Umbilical cord (tissue), 1 donor: ENCODE measurements at regions not wholly inside any gene's neighbourhood (a gene's known extent, or its start where the extent isn't known, plus 50 kb on each side); places are given as distances from the start of the nearest gene placed in this dataset.
"Not testable (repeated sequence)": the region's sequence is repeated elsewhere in the genome, so short reads cannot be mapped to it uniquely, and the experiment has no call there.

ENCODE experiments used
- DNase-seq: peaks from one replicate; pipeline ENCODE4 v3.0.0-alpha.2; 2015; ENCODE audit warnings: low spot score

GRCh38 chr3:153268564-153269279 is 106.7 kb downstream of the RAP2B start:
- no peak for DNase-seq

DNA sequence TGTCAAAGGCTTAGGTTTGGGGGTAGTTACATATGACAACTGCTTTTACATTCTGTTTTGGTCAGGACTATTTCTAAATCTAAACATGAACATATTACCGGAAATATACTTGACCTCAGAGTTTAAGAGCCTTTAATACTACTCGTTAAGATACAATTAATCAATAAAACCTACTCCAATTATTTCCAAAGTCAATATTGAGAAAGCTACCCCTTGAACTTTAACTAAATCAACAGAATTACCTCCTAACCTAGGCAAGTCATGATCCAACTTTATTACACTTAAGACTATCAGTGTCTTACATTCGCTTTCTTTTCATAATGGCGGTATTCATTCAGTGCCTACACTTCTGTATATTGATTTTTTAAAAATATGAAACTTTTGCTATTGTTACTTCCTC is 107.7 kb downstream of the RAP2B start:
- no peak for DNase-seq

- no peak for DNase-seq
These were observed 111.2 kb downstream of the RAP2B start for GRCh38 chr3:153273217-153273616.

GRCh38 chr3:153273767-153274435 is 111.9 kb downstream of the RAP2B start:
- peak; percentile 66 for DNase-seq

- DNase-seq: peak; percentile 63
These were observed 112.5 kb downstream of the RAP2B start for GRCh38 chr3:153274561-153274960.

GRCh38 chr3:153275514-153275913 is 113.5 kb downstream of the RAP2B start:
- no peak for DNase-seq

DNA sequence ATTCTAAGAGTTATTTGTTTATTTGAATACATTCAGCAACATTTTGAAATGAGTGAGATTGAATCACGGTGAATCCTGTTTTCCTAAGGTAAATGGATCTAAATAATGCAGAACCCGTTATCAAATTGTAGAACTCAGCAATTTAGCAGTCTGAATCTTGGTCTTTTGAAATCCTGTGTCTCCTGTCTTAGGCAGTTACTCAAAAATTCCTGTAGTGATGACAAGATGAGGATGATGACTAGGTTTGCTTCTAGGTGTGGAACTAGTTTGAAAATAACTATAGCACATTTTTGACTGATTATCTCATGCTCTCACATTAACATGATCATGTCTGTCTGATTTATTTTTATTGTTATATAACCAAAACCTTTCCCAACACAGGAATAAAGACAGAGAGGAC is 115.0 kb downstream of the RAP2B start:
- DNase-seq: no peak

GRCh38 chr3:153281236-153281997 is 119.4 kb downstream of the RAP2B start:
- not testable (repeated sequence) for DNase-seq

- DNase-seq: no peak
These were observed 120.3 kb downstream of the RAP2B start for GRCh38 chr3:153282355-153282754.

DNA sequence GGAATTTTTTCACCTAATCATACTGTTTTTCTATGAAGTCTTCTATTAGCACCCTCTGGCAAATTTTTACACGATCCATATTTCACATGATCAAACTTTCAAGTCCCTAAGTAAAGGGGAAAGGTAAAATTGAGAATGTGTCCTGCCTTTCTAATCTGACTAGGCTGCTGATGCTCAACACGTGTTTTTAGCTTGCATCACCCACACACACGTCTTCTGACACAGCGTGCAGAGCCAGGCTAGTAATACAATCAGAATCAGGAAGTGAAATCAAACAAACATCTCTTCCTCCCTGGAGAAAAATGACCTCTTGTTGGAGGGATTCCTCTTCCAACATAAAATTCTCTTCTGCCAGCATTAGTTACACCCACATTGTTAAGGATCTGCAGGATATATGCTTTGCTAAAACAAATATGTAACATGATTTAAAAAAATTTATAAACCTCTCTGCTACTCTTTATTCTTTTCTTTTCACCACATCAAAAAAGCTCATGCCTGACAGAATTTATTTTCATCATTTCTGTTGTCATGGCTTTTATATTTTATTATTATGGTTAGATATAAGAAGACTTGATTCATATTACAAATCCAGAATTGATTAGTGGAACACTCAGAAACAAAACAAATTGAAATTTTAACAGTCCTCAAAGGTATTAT is 122.4 kb downstream of the RAP2B start:
- DNase-seq: peak; percentile 85

DNA sequence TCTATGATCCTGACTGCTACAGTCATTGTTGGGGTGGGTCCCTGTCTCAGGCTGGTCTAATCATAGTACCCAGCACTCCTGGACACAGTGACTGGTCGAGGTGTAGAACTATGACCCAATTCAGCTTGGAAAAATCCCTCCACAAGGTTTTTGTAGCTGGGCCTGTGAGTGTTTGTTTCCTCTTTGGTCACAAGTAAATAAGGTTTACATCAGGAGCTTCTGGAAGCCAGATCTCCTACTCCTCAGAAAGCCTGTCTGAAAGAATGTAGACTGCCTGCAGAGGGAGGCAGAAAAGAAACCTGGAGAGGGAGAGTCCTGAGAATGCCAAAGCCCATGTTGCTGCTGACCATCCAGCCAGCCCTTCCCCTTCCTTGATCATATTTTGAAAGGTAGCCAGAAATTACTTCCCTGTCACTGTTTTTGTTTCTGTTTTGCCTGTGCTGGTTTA is 123.2 kb downstream of the RAP2B start:
- DNase-seq: peak; percentile 44

DNA sequence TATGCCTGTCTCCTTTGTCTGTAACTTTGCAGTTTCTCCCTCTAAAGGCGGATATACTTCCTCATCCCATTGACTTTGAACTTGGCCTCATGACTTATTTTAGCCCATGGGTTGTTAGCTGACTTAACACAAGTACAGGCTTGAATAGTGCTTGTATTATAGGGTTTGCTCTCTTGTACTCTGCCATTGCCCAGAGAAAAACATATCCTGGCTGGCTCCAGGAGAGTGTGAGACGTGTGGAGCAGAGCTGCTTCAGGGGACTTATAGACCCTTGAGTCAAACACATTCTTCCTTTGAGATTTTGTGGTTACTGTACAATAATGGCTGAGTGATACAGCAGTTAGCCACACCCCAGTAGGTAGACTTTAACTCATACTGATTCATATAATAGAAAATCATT is 124.0 kb downstream of the RAP2B start:
- DNase-seq: no peak

GRCh38 chr3:153287017-153287416 is 125.0 kb downstream of the RAP2B start:
- DNase-seq: no peak

- DNase-seq: no peak
These were observed 127.3 kb downstream of the RAP2B start for GRCh38 chr3:153289334-153289808.

DNA sequence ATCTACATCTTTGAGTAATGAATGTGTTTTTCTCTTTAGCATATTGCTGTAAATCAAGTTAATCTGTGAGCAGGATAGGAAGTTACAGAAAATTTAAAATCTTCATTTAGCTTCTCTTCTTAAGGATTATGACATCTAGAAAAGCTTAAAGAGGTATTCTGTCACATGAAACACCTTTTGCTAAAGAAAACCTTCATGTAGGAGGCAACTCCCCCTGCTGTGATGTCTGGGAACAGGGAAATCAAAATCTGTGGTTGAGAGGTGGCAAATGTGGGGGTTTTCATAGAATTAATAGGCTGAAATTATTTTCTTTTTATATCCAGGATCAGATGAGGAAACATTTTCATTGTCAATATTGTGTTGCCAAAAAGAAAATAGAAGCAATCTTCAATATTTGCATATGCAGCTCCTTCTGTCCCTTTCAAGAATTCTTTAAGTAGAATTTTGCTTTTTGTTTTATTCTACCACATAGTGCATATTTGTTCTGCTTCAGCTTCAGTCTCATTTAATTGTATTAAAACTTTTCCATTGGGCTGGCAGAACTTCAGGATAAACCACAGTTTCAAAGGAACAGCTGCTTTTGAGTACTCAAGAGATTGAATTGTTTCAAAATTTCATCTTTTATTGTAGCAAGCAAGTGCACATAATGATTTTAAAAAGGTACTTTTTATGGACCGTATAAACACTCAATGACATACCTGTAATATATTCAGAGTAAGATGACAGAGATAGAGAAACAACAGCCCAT is 128.4 kb downstream of the RAP2B start:
- no peak for DNase-seq

GRCh38 chr3:153291059-153291685 is 129.1 kb downstream of the RAP2B start:
- no peak for DNase-seq

- DNase-seq: peak; percentile 33
These were observed 131.2 kb downstream of the RAP2B start for GRCh38 chr3:153293265-153293664.

DNA sequence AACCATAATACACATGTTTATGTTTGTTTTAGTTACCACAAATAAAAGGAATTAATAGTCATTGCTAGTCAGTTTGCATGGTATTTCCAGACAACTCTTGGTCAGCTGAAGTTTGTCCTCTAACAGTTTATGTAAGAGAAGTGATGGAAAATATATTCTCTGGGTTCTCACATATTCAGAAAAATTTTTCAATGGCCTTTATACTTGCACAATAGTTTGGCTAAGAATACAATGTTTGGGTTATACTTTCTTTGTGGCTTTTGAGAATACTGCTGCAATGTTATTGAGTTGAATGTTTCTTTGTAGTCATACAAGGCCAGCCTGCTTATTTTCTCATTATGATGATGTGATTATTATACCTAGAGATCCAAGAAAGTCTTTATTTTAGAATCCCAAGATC is 133.9 kb downstream of the RAP2B start:
- peak; percentile 18 for DNase-seq

- DNase-seq: peak; percentile 23
These were observed 143.2 kb downstream of the RAP2B start for GRCh38 chr3:153305189-153305588.

DNA sequence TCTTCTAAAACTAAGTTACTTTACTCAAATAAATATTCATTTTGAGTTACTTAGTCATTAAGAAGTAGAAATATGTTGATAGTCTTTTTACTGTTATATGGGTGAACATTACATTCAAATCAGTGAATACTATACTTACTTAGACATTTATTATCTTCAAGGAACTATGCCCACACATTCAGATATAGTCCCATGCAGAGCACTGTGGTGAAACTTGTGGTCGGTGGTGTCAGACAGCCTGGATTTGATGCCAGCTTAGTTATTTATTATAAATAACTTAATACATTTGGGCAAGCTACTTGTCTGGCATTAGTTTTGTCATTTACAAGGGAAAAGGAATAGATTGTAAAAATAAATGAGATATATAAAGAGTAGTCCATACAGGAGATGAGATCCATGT is 149.5 kb downstream of the RAP2B start:
- DNase-seq: no peak
